Fibroblast of lung (primary cell): ENCODE measurements at regions not wholly inside any gene's neighbourhood (a gene's known extent, or its start where the extent isn't known, plus 50 kb on each side); places are given as distances from the start of the nearest gene placed in this dataset.

ENCODE experiments used
- DNase-seq, 2 donors: peaks; one replicate each; pipeline versions ENCODE4 v3.0.0 to v3.0.0-alpha.2; 2010; ENCODE audit warnings: low read depth in 2 of 2
- H2AFZ ChIP-seq: 2 replicates; pipeline ENCODE4 v1.5.1; 2012; ENCODE audit warnings: low read length, control low read depth, inconsistent platforms
- H3K27ac ChIP-seq: 2 replicates; pipeline ENCODE4 v1.5.1; 2011; ENCODE audit warnings: low read length, control low read depth; ENCODE audit not compliant: insufficient read depth
- H3K27me3 ChIP-seq: 2 replicates; pipeline ENCODE4 v1.5.1; 2011; ENCODE audit warnings: mild to moderate bottlenecking, low read length; ENCODE audit not compliant: control insufficient read depth, insufficient read depth
- H3K36me3 ChIP-seq: 2 replicates; pipeline ENCODE4 v1.5.1; 2011; ENCODE audit warnings: low read length; ENCODE audit not compliant: control insufficient read depth, insufficient read depth
- H3K4me1 ChIP-seq: 2 replicates; pipeline ENCODE4 v1.5.1; 2011; ENCODE audit warnings: low read length; ENCODE audit not compliant: control insufficient read depth, insufficient read depth; ENCODE audit errors: extremely low read depth
- H3K4me2 ChIP-seq: 2 replicates; pipeline ENCODE4 v1.5.1; 2011; ENCODE audit warnings: low read length, control low read depth; ENCODE audit not compliant: insufficient read depth; ENCODE audit errors: extremely low read depth
- H3K4me3 ChIP-seq, 4 experiments: fragments of 200-600 bp in 1 of 4; sonication (generic) in 1 of 4; replicated peaks in 1 of 4; 2 replicates each; pipeline ENCODE4 v1.5.1; 2011 to 2016; ENCODE audit warnings: low read length in 4 of 4, low read depth in 3 of 4, mild to moderate bottlenecking in 3 of 4, control low read depth in 2 of 4, inconsistent platforms in 1 of 4, mixed read lengths in 1 of 4; ENCODE audit not compliant: insufficient read depth in 1 of 4; ENCODE audit errors: control extremely low read depth in 1 of 4
- H3K79me2 ChIP-seq: 2 replicates; pipeline ENCODE4 v1.5.1; 2012; ENCODE audit warnings: mild to moderate bottlenecking, low read length, inconsistent platforms; ENCODE audit not compliant: control insufficient read depth, insufficient read depth
- H3K9ac ChIP-seq: 2 replicates; pipeline ENCODE4 v1.5.1; 2011; ENCODE audit warnings: mild to moderate bottlenecking, low read length, control low read depth; ENCODE audit not compliant: insufficient read depth
- H3K9me3 ChIP-seq: 2 replicates; pipeline ENCODE4 v1.5.1; 2012; ENCODE audit warnings: low read depth, low read length; ENCODE audit not compliant: control insufficient read depth, insufficient read depth
- H4K20me1 ChIP-seq: 2 replicates; pipeline ENCODE4 v1.5.1; 2011; ENCODE audit warnings: low read length; ENCODE audit not compliant: control insufficient read depth, insufficient read depth; ENCODE audit errors: extremely low read depth
- CTCF ChIP-seq, 2 donors: IDR thresholded peaks in 1 of 2; conservative IDR thresholded peaks in 1 of 2; 1 replicate in 1 of 2; 2 replicates in 1 of 2; pipeline ENCODE4 v1.5.1; 2011 to 2012; ENCODE audit warnings: low read length in 2 of 2, control low read depth in 1 of 2, inconsistent platforms in 1 of 2, low read depth in 1 of 2, mild to moderate bottlenecking in 1 of 2
- EZH2 ChIP-seq: IDR thresholded peaks from 2 replicates; pipeline ENCODE4 v1.5.1; 2012; ENCODE audit warnings: low read length, control low read depth, mild to moderate bottlenecking; ENCODE audit errors: missing control alignments

GRCh38 chr22:27029584-27030130 lies 372.3 kb downstream of the MIAT start:
- H3K79me2 ChIP-seq: no peaks in the 10 kb centered on the region
- TF ChIP-seq CTCF (conservative IDR thresholded peaks at IDR 0.05 in 1 of 2, IDR thresholded peaks at IDR 0.05 in 1 of 2; ENCODE audit: low read depth in 1 of 2, low read length in 2 of 2) (no peak), EZH2 (no peak)
- H3K27me3 ChIP-seq: peaks cover 7% of the 10 kb centered on the region
- no peaks in the 10 kb centered on the region for H3K36me3 ChIP-seq
- H3K4me2 ChIP-seq: no peak overlapping the region
- H3K27ac ChIP-seq: no peak overlapping the region
- H4K20me1 ChIP-seq: no peaks in the 10 kb centered on the region
- no peak overlapping the region for H2AFZ ChIP-seq
- DNase-seq: no peak
- no peak overlapping the region for H3K9ac ChIP-seq
- no peaks in the 10 kb centered on the region for H3K9me3 ChIP-seq
- no peak overlapping the region for H3K4me3 ChIP-seq
- no peaks in the 10 kb centered on the region for H3K4me1 ChIP-seq

- Histone ChIP-seq H3K9ac (no peak overlapping the region), H3K36me3 (no peaks in the 10 kb centered on the region), H3K4me2 (no peak overlapping the region), H3K9me3 (no peaks in the 10 kb centered on the region), H2AFZ (no peak overlapping the region), H3K27ac (no peak overlapping the region), H3K79me2 (no peaks in the 10 kb centered on the region), H3K4me3 (no peak overlapping the region), H3K27me3 (peaks cover 7% of the 10 kb centered on the region), H4K20me1 (no peaks in the 10 kb centered on the region), H3K4me1 (no peaks in the 10 kb centered on the region)
- peak in 1 of 2 donors; percentile 6 for DNase-seq
- TF ChIP-seq EZH2 (peak; percentile 42), CTCF (conservative IDR thresholded peaks at IDR 0.05 in 1 of 2, IDR thresholded peaks at IDR 0.05 in 1 of 2; ENCODE audit: low read depth in 1 of 2, low read length in 2 of 2) (peak in 1 of 2 donors; percentile 9)
Observed at GRCh38 chr22:27032091-27032761, 374.8 kb downstream of the MIAT start.

- Histone ChIP-seq H3K27me3 (peaks cover 4% of the 10 kb centered on the region), H3K9ac (no peak overlapping the region), H2AFZ (no peak overlapping the region), H4K20me1 (no peaks in the 10 kb centered on the region), H3K4me1 (no peaks in the 10 kb centered on the region), H3K4me2 (no peak overlapping the region), H3K27ac (no peak overlapping the region), H3K4me3 (no peak overlapping the region), H3K36me3 (no peaks in the 10 kb centered on the region), H3K79me2 (no peaks in the 10 kb centered on the region), H3K9me3 (no peaks in the 10 kb centered on the region)
- TF ChIP-seq CTCF (conservative IDR thresholded peaks at IDR 0.05 in 1 of 2, IDR thresholded peaks at IDR 0.05 in 1 of 2; ENCODE audit: low read depth in 1 of 2, low read length in 2 of 2) (no peak), EZH2 (no peak)
- no peak for DNase-seq
Observed at GRCh38 chr22:27041745-27042310, 384.4 kb downstream of the MIAT start.
